ENCODE measurements at regions not wholly inside any gene's neighbourhood (a gene's known extent, or its start where the extent isn't known, plus 50 kb on each side); places are given as distances from the start of the nearest gene placed in this dataset.
"Not testable (repeated sequence)": the region's sequence is repeated elsewhere in the genome, so short reads cannot be mapped to it uniquely, and the experiment has no call there.

DNA sequence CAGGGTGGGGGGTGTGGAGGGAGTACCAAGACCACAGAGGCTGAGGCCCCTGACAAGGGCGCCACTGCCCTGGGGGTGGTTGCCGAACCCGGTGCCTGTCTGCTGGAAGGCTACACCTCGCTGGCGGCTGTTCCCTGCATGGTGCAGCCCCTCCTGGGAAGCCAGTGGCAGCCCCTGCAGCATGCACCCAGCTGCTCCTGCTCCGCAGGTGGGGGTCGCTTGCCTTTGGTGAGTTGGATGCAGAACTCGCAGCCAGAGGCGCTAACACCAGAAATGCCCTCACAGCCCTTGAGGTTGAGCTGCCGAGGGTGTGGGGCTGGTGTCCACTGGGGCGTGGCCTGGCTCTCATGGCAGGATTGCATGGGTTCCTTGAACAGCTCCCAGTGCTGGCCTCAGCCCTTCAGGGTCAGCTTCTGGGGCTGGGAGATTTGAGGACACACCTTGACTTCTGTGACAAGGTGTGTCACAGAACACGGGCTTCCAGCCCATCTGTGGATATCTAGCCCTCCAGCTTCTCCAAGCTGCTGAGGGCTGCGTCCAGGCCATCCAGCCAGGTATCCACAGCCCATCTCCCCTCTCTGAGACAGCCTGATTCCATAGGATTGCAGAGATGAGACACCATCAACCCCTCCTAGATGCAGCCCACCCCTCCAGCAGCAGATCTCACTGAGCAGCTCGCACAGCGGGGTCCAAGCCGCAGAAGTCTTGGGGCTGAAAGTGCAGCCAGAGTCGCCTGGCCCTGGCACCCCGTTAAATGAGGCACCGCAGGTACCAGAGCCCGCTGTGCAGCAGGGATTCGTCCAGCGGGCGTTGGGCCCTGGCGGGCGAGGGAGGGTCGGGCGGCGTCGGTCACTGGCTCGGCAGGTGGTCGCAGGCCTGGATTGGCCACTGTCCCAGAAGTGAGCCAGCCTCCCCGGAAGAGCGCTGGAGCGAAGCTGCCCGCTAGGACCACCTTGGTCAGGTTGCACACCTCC, 586.3 kb downstream of the KCNJ18 start:
- no peaks in the 10 kb centered on the region for H3K4me1 ChIP-seq
- 79 to 100% methylated on average over 3 to 12 of the region's 35 CpGs for WGBS, 2 donors
- TF ChIP-seq POLR2A (IDR thresholded peaks at IDR 0.05): no peak
- TF ChIP-seq, protein P1, sequence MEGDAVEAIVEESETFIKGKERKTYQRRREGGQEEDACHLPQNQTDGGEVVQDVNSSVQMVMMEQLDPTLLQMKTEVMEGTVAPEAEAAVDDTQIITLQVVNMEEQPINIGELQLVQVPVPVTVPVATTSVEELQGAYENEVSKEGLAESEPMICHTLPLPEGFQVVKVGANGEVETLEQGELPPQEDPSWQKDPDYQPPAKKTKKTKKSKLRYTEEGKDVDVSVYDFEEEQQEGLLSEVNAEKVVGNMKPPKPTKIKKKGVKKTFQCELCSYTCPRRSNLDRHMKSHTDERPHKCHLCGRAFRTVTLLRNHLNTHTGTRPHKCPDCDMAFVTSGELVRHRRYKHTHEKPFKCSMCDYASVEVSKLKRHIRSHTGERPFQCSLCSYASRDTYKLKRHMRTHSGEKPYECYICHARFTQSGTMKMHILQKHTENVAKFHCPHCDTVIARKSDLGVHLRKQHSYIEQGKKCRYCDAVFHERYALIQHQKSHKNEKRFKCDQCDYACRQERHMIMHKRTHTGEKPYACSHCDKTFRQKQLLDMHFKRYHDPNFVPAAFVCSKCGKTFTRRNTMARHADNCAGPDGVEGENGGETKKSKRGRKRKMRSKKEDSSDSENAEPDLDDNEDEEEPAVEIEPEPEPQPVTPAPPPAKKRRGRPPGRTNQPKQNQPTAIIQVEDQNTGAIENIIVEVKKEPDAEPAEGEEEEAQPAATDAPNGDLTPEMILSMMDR (IDR thresholded peaks at IDR 0.05): no peak
- no peaks in the 10 kb centered on the region for H3K27me3 ChIP-seq
- no peaks in the 10 kb centered on the region for H3K36me3 ChIP-seq
- no peak overlapping the region for H3K4me3 ChIP-seq
- intact Hi-C loops (cut with DNase I): no loop called here
- H3K27ac ChIP-seq: no peak overlapping the region
- no peak for DNase-seq
- H3K9me3 ChIP-seq: peaks cover 0 to 22% (median 0%) of the 10 kb centered on the region in 3 donors

DNA sequence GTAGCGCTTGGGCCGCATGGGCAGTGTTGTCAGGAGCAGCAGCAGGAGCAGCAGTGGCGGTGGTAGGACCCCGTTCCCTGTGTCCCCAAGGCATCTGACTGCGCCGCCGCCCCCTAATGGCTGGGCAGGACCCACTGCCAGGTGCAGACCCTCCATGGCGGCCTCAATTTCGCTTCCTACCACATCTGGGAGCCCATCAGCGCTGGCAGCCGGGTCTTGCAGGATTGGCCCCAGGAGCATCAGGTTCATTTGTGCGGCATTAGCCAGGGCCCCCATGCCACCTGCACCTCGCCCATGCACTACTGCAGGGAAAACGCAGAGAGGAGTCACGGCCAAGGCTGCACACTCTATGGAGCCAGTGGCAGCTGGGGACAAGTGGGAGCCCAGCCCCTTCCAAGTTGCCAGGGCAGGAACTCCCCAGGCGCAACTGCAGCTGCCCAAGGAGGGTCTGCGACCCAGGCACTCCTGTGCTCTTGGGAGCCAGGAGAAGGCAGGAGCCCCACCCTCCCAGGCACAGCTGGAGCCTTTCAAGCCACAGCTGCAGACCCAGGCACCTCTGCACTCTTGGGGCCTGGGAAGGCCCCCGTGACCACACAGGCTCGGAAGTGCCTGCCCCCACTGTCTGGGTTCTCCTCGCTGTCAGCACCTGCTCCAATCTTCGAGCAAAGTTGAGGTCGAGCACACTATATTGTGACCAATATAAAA, 594.2 kb downstream of the KCNJ18 start:
- TF ChIP-seq, protein P1 (IDR thresholded peaks at IDR 0.05): no peak
- no peak for TF ChIP-seq POLR2A (IDR thresholded peaks at IDR 0.05)
- DNase-seq: no peak
- H3K4me1 ChIP-seq: no peaks in the 10 kb centered on the region
- no peak overlapping the region for H3K4me3 ChIP-seq
- H3K27me3 ChIP-seq: no peaks in the 10 kb centered on the region
- H3K9me3 ChIP-seq: peaks cover 0 to 10% (median 0%) of the 10 kb centered on the region in 3 donors
- 70 to 79% methylated on average over 8 to 9 of the region's 22 CpGs for WGBS, 2 donors
- intact Hi-C loops (cut with DNase I): no loop called here
- H3K27ac ChIP-seq: no peak overlapping the region
- H3K36me3 ChIP-seq: no peaks in the 10 kb centered on the region

DNA sequence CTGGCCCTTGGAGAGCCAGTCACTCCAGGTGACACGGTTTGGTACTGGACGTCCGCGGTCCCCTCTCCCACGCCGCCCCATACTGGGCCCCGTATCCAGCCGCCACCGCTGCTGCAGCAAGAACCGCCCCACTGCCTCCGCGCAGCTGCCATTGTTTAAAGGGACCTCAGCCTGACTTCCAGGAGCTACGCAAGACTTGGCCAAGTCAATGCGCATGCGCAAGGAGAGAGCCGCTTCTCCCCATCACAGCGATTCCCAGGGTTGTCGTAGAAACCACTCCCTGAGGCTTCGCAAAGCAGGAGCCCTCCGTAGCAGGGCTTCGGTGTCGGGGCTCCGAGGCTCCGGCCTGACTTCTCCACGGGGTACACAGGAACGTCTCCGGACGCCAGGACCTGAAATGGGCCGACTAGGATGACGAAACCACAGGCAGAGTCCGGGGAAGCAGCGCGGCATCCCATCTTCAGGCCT, 606.2 kb downstream of the KCNJ18 start:
- H3K27me3 ChIP-seq; H3K4me3 ChIP-seq; H3K36me3 ChIP-seq; H3K27ac ChIP-seq; H3K4me1 ChIP-seq; DNase-seq; intact Hi-C loops (cut with DNase I): not testable (repeated sequence)
- WGBS, 2 donors: 67% methylated on average over 3 of the region's 33 CpGs; no CpG with 5 or more reads in 1 of the 2 donors
- peaks cover 0 to 39% (median 11%) of the 10 kb centered on the region in 3 donors for H3K9me3 ChIP-seq

DNA sequence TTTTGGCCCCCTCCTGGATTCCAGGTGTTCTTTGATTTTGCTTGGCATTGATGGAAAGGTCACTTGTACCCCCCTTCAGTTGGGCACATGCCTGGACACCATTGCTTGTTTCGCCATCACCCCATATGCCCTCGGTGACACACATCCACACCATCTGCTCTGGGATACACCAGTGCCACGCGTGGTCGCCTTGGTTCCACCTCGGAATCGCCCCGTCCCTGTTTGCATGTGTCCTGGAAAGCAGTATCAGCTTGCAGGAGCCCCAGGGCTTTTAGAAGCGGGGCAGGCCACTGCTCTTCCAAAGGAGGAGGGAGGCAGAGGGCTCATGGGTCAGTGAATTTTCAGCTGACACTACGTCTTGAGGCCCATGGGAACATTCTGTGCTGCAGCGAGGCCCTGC, 607.9 kb downstream of the KCNJ18 start:
- no peaks in the 10 kb centered on the region for H3K36me3 ChIP-seq
- TF ChIP-seq, protein P1 (IDR thresholded peaks at IDR 0.05): no peak
- no peak for TF ChIP-seq POLR2A (IDR thresholded peaks at IDR 0.05)
- DNase-seq: no peak
- intact Hi-C loops (cut with DNase I): no loop called here
- no peak overlapping the region for H3K4me3 ChIP-seq
- no peaks in the 10 kb centered on the region for H3K4me1 ChIP-seq
- peaks cover 0 to 54% (median 11%) of the 10 kb centered on the region in 3 donors for H3K9me3 ChIP-seq
- 78 to 92% methylated on average over 2 to 8 of the region's 11 CpGs for WGBS, 2 donors
- no peak overlapping the region for H3K27ac ChIP-seq
- no peaks in the 10 kb centered on the region for H3K27me3 ChIP-seq

DNA sequence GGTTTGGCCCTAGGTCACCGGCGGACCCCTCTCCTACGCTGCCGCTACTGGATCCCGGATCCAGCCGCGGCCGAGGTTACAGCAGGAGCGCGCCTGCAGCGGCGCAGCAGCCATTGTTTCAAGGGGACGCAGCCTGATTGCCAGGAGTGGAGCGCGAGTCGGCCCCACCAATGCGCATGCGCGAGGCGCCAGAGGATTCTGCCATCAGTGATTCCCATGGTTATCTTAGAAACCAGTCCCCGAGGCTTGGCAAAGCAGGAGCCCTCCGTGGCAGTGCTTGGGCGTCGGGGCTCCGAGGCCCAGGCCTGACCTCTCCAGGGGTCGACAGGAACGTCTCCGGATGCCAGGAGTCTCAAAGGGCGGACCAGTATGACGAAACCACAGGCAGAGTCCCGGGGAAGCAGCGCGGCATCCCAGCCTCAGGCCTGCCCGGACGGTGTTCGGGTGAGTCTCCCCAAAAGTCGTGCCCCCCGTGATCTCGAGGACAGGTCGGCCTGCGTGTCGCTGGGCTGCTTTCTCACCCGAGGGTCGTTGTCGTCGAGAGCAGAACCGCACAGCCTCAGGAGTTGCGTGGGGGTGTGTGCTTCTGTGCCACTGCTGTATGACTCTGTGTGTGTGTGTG, 608.5 kb downstream of the KCNJ18 start:
- WGBS, 2 donors: 87 to 96% methylated on average over 15 of the region's 48 CpGs
- H3K4me1 ChIP-seq: no peaks in the 10 kb centered on the region
- H3K27ac ChIP-seq: no peak overlapping the region
- no peak overlapping the region for H3K4me3 ChIP-seq
- DNase-seq: no peak
- H3K27me3 ChIP-seq: no peaks in the 10 kb centered on the region
- intact Hi-C loops (cut with DNase I): no loop called here
- TF ChIP-seq, protein P1 (IDR thresholded peaks at IDR 0.05): no peak
- TF ChIP-seq POLR2A (IDR thresholded peaks at IDR 0.05): no peak
- no peaks in the 10 kb centered on the region for H3K36me3 ChIP-seq
- peaks cover 0 to 61% (median 11%) of the 10 kb centered on the region in 3 donors for H3K9me3 ChIP-seq

Measured in esophagus squamous epithelium (tissue), 5 donors.